Spleen (tissue), 7 donors: ENCODE measurements at regions not wholly inside any gene's neighbourhood (a gene's known extent, or its start where the extent isn't known, plus 50 kb on each side); places are given as distances from the start of the nearest gene placed in this dataset.

Experiments used
- CTCF ChIP-seq, 11 experiments: fragments of 200-600 bp in 7 of 11; fragments of 450-650 bp in 4 of 11; sonication (generic) in 4 of 11; IDR thresholded peaks in 8 of 11; conservative IDR thresholded peaks in 3 of 11; 1 replicate in 7 of 11; 2 replicates in 4 of 11; pipeline versions ENCODE4 v1.4.0 to v1.8.0; 2016 to 2021; ENCODE audit warnings: antibody characterized with exemption in 11 of 11, inconsistent platforms in 4 of 11, mild to moderate bottlenecking in 1 of 11
- POLR2A ChIP-seq, 3 donors: fragments of 450-650 bp; IDR thresholded peaks; one replicate each; pipeline ENCODE4 v1.5.1; 2017; ENCODE audit warnings: antibody characterized with exemption in 3 of 3, mild to moderate bottlenecking in 1 of 3
- donor health status: DM: no; HTN: no; CAD: no; lungs with moderate emphysema.
- donor health status: DM: no; HTN: no; CAD: no.
- donor health status: DM: no; HTN: no; CAD: no.

DNA sequence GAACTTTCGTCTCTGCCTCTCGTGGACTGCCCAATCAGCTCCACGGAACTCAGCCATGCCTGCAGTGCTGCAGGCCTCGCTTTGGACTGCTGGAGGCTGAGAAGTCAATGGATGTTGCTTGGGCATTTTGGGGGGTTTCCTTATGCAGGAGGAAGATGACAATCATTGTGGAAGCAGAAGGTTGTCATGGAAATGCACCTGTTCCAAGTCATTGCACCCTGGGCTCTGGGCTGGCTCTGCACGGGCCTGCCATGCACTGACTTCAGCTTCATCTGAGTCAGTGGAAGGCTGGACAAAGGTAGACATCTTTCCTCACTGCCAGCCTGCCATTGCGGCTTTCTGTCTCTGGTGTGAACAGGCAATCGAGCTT, 217.3 kb downstream of the RPS24 start:
- no peak for TF ChIP-seq CTCF (IDR thresholded peaks at IDR 0.05 in 8 of 11, conservative IDR thresholded peaks at IDR 0.05 in 3 of 11)
- TF ChIP-seq POLR2A (IDR thresholded peaks at IDR 0.05), result no peak
